IMR-90 (cell line): ENCODE measurements at regions not wholly inside any gene's neighbourhood (a gene's known extent, or its start where the extent isn't known, plus 50 kb on each side); places are given as distances from the start of the nearest gene placed in this dataset.

Source experiments
- ATAC-seq: fragments of 200-7000 bp; cut with Tn5 transposase; 2 replicates; pipeline ENCODE4 v1.9.1; 2020; ENCODE audit warnings: low read depth, mild to moderate bottlenecking, moderate library complexity
- BruUV-seq: library from RNA; stranded (reverse); fragments of 400-500 nt; replicated peaks from 2 replicates; lab custom pipeline; 2021; lab: Mats Ljungman, UMichigan
- CTCF ChIA-PET: fragments of 300-600 bp; formaldehyde crosslinking; extraction: SDS; loops from one replicate; lab custom pipeline; 2021; ENCODE audit warnings: antibody characterized with exemption; lab: Yijun Ruan, JAX
- POLR2A ChIA-PET: fragments of 300-600 bp; sonication (Branson Sonifier 250); formaldehyde crosslinking; loops from one replicate; lab custom pipeline; 2022; ENCODE audit warnings: antibody characterized with exemption; ENCODE audit not compliant: unreplicated experiment; lab: Charles Lee
- DNase-seq: peaks from one replicate; pipeline ENCODE4 v3.0.0; 2013
- H2AFZ ChIP-seq: replicated peaks from 2 replicates; pipeline ENCODE3; 2013; ENCODE audit warnings: low read length, mild to moderate bottlenecking; ENCODE audit not compliant: poor library complexity
- H2AK5ac ChIP-seq: 2 replicates; pipeline ENCODE4 v1.6.1; 2013; ENCODE audit warnings: low read depth, low read length, inconsistent platforms
- H2AK9ac ChIP-seq: replicated peaks from 2 replicates; pipeline ENCODE3; 2013; ENCODE audit warnings: mild to moderate bottlenecking, low read depth, low read length, moderate library complexity; ENCODE audit not compliant: poor library complexity
- H2BK120ac ChIP-seq: 2 replicates; pipeline ENCODE4 v1.6.1; 2013; ENCODE audit warnings: low read depth, low read length, inconsistent platforms
- H2BK15ac ChIP-seq: 3 replicates; pipeline ENCODE4 v1.6.1; 2013; ENCODE audit warnings: low read depth, low read length, inconsistent platforms
- H2BK20ac ChIP-seq: 2 replicates; pipeline ENCODE4 v1.6.1; 2013; ENCODE audit warnings: low read depth, mild to moderate bottlenecking, inconsistent platforms, low read length, moderate library complexity
- H2BK5ac ChIP-seq: 2 replicates; pipeline ENCODE4 v1.6.1; 2013; ENCODE audit warnings: mild to moderate bottlenecking, low read depth, low read length, inconsistent platforms; ENCODE audit not compliant: poor library complexity, severe bottlenecking
- H3K14ac ChIP-seq: replicated peaks from 2 replicates; pipeline ENCODE4 v1.6.1; 2013; ENCODE audit warnings: low read depth, low read length, inconsistent platforms
- H3K18ac ChIP-seq: 2 replicates; pipeline ENCODE4 v1.6.1; 2013; ENCODE audit warnings: low read depth, low read length, control low read depth
- H3K23ac ChIP-seq: 2 replicates; pipeline ENCODE4 v1.6.1; 2013; ENCODE audit warnings: low read depth, low read length, inconsistent platforms
- H3K27ac ChIP-seq: 2 replicates; pipeline ENCODE4 v1.5.1; 2013; ENCODE audit warnings: mild to moderate bottlenecking, control low read depth, low read length; ENCODE audit not compliant: insufficient read depth
- H3K27me3 ChIP-seq: 2 replicates; pipeline ENCODE4 v1.6.1; 2013; ENCODE audit warnings: low read length; ENCODE audit not compliant: control insufficient read depth, insufficient read depth
- H3K36me3 ChIP-seq: 2 replicates; pipeline ENCODE4 v1.6.1; 2013; ENCODE audit warnings: low read length, mixed read lengths; ENCODE audit not compliant: control insufficient read depth, insufficient read depth
- H3K4ac ChIP-seq: 2 replicates; pipeline ENCODE4 v1.6.1; 2013; ENCODE audit warnings: low read depth, low read length, inconsistent platforms
- H3K4me1 ChIP-seq: 2 replicates; pipeline ENCODE4 v1.6.1; 2013; ENCODE audit warnings: low read length, mixed read lengths; ENCODE audit not compliant: control insufficient read depth, insufficient read depth
- H3K4me2 ChIP-seq: 2 replicates; pipeline ENCODE4 v1.6.1; 2013; ENCODE audit warnings: low read depth, mild to moderate bottlenecking, control low read depth, low read length, moderate library complexity
- H3K4me3 ChIP-seq: 2 replicates; pipeline ENCODE4 v1.5.1; 2013; ENCODE audit warnings: low read depth, mild to moderate bottlenecking, control low read depth, low read length, moderate library complexity; ENCODE audit not compliant: insufficient read depth
- H3K56ac ChIP-seq: 2 replicates; pipeline ENCODE4 v1.6.1; 2013; ENCODE audit warnings: low read length, inconsistent platforms; ENCODE audit not compliant: insufficient read depth; ENCODE audit errors: extremely low read depth
- H3K79me1 ChIP-seq, 2 experiments: 2 replicates each; pipeline ENCODE4 v1.6.1; 2013; ENCODE audit warnings: low read length in 2 of 2, inconsistent platforms in 1 of 2, low read depth in 1 of 2
- H3K9ac ChIP-seq: 2 replicates; pipeline ENCODE4 v1.6.1; 2013; ENCODE audit warnings: low read depth, low read length, control low read depth
- H3K9me1 ChIP-seq: 2 replicates; pipeline ENCODE4 v1.6.1; 2013; ENCODE audit warnings: low read length, inconsistent platforms; ENCODE audit not compliant: insufficient read depth
- H3K9me3 ChIP-seq: 2 replicates; pipeline ENCODE4 v1.6.1; 2013; ENCODE audit warnings: low read length; ENCODE audit not compliant: control insufficient read depth, insufficient read depth
- H4K20me1 ChIP-seq: 2 replicates; pipeline ENCODE4 v1.6.1; 2013; ENCODE audit warnings: low read length, inconsistent platforms; ENCODE audit not compliant: insufficient read depth
- H4K5ac ChIP-seq: 2 replicates; pipeline ENCODE4 v1.6.1; 2013; ENCODE audit warnings: mild to moderate bottlenecking, low read depth, low read length, control low read depth
- H4K8ac ChIP-seq, 2 experiments: 2 replicates each; pipeline ENCODE4 v1.6.1; 2013; ENCODE audit warnings: low read depth in 2 of 2, low read length in 2 of 2, control low read depth in 1 of 2, inconsistent platforms in 1 of 2
- H4K91ac ChIP-seq: 2 replicates; pipeline ENCODE4 v1.6.1; 2013; ENCODE audit warnings: low read depth, low read length, inconsistent platforms; ENCODE audit not compliant: insufficient read depth
- BHLHE40 ChIP-seq: fragments of 150-350 bp; IDR thresholded peaks from 2 replicates; pipeline ENCODE4 v1.6.1; 2016; ENCODE audit warnings: mild to moderate bottlenecking, low read depth, low read length
- CTCF ChIP-seq: conservative IDR thresholded peaks from 2 replicates; pipeline ENCODE4 v1.5.1; 2012; ENCODE audit warnings: mild to moderate bottlenecking, low read depth, low read length, improper control_type of control experiment
- MXI1 ChIP-seq: IDR thresholded peaks from 2 replicates; pipeline ENCODE4 v1.6.1; 2012; ENCODE audit warnings: low read depth, mild to moderate bottlenecking, low read length, moderate library complexity, borderline replicate concordance
- NFE2L2 ChIP-seq: fragments of 150-350 bp; IDR thresholded peaks from 2 replicates; pipeline ENCODE4 v1.6.1; 2016; ENCODE audit warnings: low read depth, mild to moderate bottlenecking, low read length
- POLR2A ChIP-seq: IDR thresholded peaks from 2 replicates; pipeline ENCODE4 v1.6.1; 2012; ENCODE audit warnings: mild to moderate bottlenecking, low read depth, low read length
- RAD21 ChIP-seq: IDR thresholded peaks from 2 replicates; pipeline ENCODE4 v1.6.1; 2012; ENCODE audit warnings: low read length, improper control_type of control experiment
- RCOR1 ChIP-seq: IDR thresholded peaks from 2 replicates; pipeline ENCODE4 v1.6.1; 2012; ENCODE audit warnings: mild to moderate bottlenecking, low read length, improper control_type of control experiment; ENCODE audit not compliant: insufficient replicate concordance
- RFX5 ChIP-seq: IDR thresholded peaks from 2 replicates; pipeline ENCODE4 v1.8.0; 2012; ENCODE audit warnings: low read depth, mild to moderate bottlenecking, low read length, moderate library complexity
- SMC3 ChIP-seq: fragments of 150-350 bp; IDR thresholded peaks from 2 replicates; pipeline ENCODE4 v1.6.1; 2016; ENCODE audit warnings: low read depth, mild to moderate bottlenecking, antibody characterized with exemption, low read length, moderate library complexity
- USF2 ChIP-seq: fragments of 150-350 bp; IDR thresholded peaks from 2 replicates; pipeline ENCODE4 v1.6.1; 2017; ENCODE audit warnings: mild to moderate bottlenecking, antibody characterized with exemption, low read length, low read depth
- WGBS, 2 experiments: methylation state at CpG; one replicate each; pipeline versions ENCODE4 v1.1.5 to v1.1.7; 2013; ENCODE audit warnings: missing lambda C conversion rate in 2 of 2; ENCODE audit not compliant: insufficient read length in 1 of 2; ENCODE audit errors: extremely low coverage in 2 of 2; 5-methylcytosine and 5-hydroxymethylcytosine counted together
- dilution Hi-C: fragments of 300-500 bp; cut with HindIII; formaldehyde crosslinking; loops from one replicate; pipeline ENCODE4 v1.14.3; 2018; ENCODE audit warnings: low sequenced_read_pairs; ENCODE audit not compliant: unreplicated experiment
- in situ Hi-C: fragments of 300-500 bp; cut with MboI; formaldehyde crosslinking; loops from 3 replicates; pipeline ENCODE4 v1.14.3; 2019; ENCODE audit warnings: low sequenced_read_pairs, inconsistent platforms, mixed read lengths
- intact Hi-C: fragments of 100-400 bp; cut with micrococcal nuclease; formaldehyde crosslinking; loops from 2 replicates; pipeline ENCODE4 v1.10.0; 2022

GRCh38 chr3:59440285-59441028, 390.6 kb upstream of the CFAP20DC start:
- H3K23ac ChIP-seq, result no peak overlapping the region
- H3K18ac ChIP-seq, result no peak overlapping the region
- TF ChIP-seq RFX5 (no peak), RAD21 (no peak), MXI1 (no peak), CTCF (no peak), BHLHE40 (no peak), USF2 (no peak), POLR2A (no peak), SMC3 (no peak), NFE2L2 (no peak), RCOR1 (no peak)
- H3K9ac ChIP-seq, result no peak overlapping the region
- H4K8ac ChIP-seq, result no peak overlapping the region
- no peak overlapping the region for H2BK5ac ChIP-seq
- no peak overlapping the region for H4K91ac ChIP-seq
- no peaks in the 10 kb centered on the region for H4K20me1 ChIP-seq
- ChIA-PET POLR2A (no interaction called here), CTCF (no interaction called here)
- no peak overlapping the region for H3K14ac ChIP-seq
- no peak overlapping the region for H3K27ac ChIP-seq
- no peaks in the 10 kb centered on the region for H3K36me3 ChIP-seq
- no peak overlapping the region for H2AK9ac ChIP-seq
- H3K4me2 ChIP-seq, result no peak overlapping the region
- no peaks in the 10 kb centered on the region for H3K9me3 ChIP-seq
- no peak overlapping the region for H2BK120ac ChIP-seq
- ATAC-seq (no peak), DNase-seq (no peak)
- no peaks in the 10 kb centered on the region for H3K4me1 ChIP-seq
- no peak overlapping the region for H2BK20ac ChIP-seq
- H3K27me3 ChIP-seq, result peaks cover 1% of the 10 kb centered on the region; the same call in 1 of the 2 replicates
- dilution Hi-C loops, result no loop called here
- H3K4ac ChIP-seq, result no peak overlapping the region
- no peak overlapping the region for H2BK15ac ChIP-seq
- in situ Hi-C loops, result no loop called here
- no peak overlapping the region for H2AK5ac ChIP-seq
- intact Hi-C loops, result no loop called here
- H4K5ac ChIP-seq, result no peak overlapping the region
- H2AFZ ChIP-seq, result no peak overlapping the region
- H3K79me1 ChIP-seq, result no peaks in the 10 kb centered on the region
- no peak overlapping the region for H3K56ac ChIP-seq
- no peaks in the 10 kb centered on the region for H3K9me1 ChIP-seq
- no TSS peak for BruUV-seq
- 63% methylated on average over 3 of the region's 5 CpGs; no CpG with 5 or more reads in 1 of the 2 experiments for WGBS, 2 experiments
- no peak overlapping the region for H3K4me3 ChIP-seq
